Skeletal muscle satellite cell (primary cell): ENCODE measurements at regions not wholly inside any gene's neighbourhood (a gene's known extent, or its start where the extent isn't known, plus 50 kb on each side); places are given as distances from the start of the nearest gene placed in this dataset.
A peak's percentile ranks its signal among the peaks of the same experiment; 100 is the strongest.

Source experiments
- H3K27me3 ChIP-seq: 2 replicates; pipeline ENCODE4 v1.7.0; 2013; ENCODE audit warnings: low read length; ENCODE audit not compliant: control insufficient read depth, insufficient read depth
- H3K36me3 ChIP-seq: 2 replicates; pipeline ENCODE4 v1.7.0; 2013; ENCODE audit warnings: mild to moderate bottlenecking, control low read depth, low read length; ENCODE audit not compliant: insufficient read depth
- H3K4me1 ChIP-seq: 2 replicates; pipeline ENCODE4 v1.7.0; 2013; ENCODE audit warnings: low read length; ENCODE audit not compliant: control insufficient read depth, insufficient read depth
- H3K4me2 ChIP-seq: 2 replicates; pipeline ENCODE4 v1.7.0; 2013; ENCODE audit warnings: mild to moderate bottlenecking, low read length
- H3K4me3 ChIP-seq: 2 replicates; pipeline ENCODE4 v1.7.0; 2013; ENCODE audit warnings: low read length
- H3K9ac ChIP-seq: 2 replicates; pipeline ENCODE4 v1.7.0; 2013; ENCODE audit warnings: mild to moderate bottlenecking, low read depth, low read length, moderate library complexity
- H3K9me3 ChIP-seq: replicated peaks from 2 replicates; pipeline ENCODE4 v1.7.0; 2013; ENCODE audit warnings: mild to moderate bottlenecking, control low read depth, low read length

DNA sequence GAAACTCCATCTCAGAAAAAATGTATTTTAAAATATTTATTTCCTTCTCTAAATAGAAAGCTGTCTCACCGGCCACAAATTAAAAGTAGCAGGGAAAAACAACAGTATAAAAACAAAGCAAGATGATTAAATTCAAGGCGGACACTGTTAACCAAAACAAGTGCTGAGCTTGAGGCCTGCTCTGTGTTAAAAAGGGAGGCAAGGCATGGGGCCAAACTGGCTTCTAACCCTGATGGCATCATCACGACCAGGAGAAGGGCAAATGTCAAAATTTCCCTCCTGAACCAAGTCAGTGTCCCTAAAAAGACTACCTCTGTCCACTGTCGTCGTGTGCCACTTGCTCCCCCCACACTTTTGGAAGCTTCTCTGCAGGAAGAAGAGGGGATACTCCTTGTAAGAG lies 116.1 kb downstream of the MSX2 start:
- Histone ChIP-seq H3K9me3 (no peaks in the 10 kb centered on the region), H3K27me3 (no peaks in the 10 kb centered on the region), H3K36me3 (no peaks in the 10 kb centered on the region), H3K4me3 (no peak overlapping the region), H3K4me1 (peaks cover 21% of the 10 kb centered on the region), H3K4me2 (no peak overlapping the region), H3K9ac (no peak overlapping the region)

DNA sequence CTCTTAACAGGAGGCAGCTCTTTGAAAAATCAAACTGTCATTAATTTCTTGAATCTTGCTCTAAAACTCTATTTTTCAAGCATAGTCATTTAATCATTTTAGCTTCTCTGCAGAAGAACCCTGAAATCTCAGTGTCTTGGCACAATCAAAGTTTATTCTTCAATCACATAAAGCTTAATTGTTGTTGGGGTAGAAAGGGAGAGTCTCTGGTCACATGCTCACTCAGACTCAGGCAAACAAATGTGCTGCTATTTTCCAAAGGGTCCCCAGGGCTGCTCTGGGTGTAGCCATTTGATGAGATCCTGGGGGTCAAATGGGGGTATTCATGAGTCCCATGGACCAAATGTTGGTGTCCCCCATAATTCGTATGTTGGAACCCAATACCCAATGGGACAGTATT lies 114.8 kb downstream of the MSX2 start:
- Histone ChIP-seq H3K27me3 (no peaks in the 10 kb centered on the region), H3K9ac (no peak overlapping the region), H3K4me1 (peaks cover 25% of the 10 kb centered on the region), H3K36me3 (no peaks in the 10 kb centered on the region), H3K9me3 (no peaks in the 10 kb centered on the region), H3K4me3 (no peak overlapping the region), H3K4me2 (no peak overlapping the region)

DNA sequence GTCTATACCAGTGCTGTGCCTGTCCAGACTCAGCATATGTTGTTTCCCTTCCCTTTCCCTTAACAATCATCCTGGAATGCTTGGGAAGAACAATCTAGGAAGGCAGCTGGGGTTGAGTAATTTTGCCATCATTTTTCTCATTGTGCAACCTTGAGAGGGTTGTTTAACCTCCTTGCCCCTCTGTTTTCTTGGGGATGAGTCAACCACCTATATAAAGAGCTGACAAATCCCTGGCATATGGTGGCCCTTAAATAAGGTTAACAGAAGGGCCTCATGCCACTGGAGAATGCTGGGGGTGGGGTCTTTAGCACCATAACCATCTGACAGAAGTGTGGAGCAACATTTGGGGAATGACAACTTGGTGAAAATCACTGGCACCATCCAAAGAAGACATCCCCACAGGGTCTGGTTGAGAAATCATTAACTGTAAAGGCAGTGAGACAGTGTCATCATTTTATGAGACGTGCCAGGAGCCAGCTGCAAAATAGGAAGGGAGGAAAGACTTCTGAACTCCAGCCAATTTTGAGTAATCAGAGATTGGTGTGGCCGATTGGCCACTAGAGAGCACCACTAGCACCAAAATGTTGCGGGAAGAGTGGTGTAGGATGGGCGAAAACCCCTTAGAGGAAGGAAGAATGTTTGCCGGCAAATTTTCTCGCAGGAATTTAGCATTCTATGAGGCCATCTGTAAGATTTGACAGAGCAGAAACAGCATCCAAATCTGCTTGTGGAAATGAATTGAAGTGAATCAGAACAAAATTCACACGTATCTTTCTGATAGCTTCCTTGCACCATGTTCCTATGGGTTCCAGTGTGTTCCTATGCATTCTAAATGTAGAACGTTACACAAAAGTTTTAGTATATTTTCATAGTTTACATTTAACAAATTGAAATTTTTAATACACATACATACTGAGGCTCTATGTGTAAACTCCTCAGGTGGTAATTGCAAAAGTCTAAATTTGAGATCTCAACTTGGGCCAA lies 113.8 kb downstream of the MSX2 start:
- H3K36me3 ChIP-seq, result no peaks in the 10 kb centered on the region
- H3K4me3 ChIP-seq, result no peak overlapping the region
- peak overlapping the region; percentile 64 for H3K4me2 ChIP-seq
- H3K9ac ChIP-seq, result peak overlapping the region; percentile 55
- peaks cover 34% of the 10 kb centered on the region for H3K4me1 ChIP-seq
- H3K27me3 ChIP-seq, result no peaks in the 10 kb centered on the region
- no peaks in the 10 kb centered on the region for H3K9me3 ChIP-seq

DNA sequence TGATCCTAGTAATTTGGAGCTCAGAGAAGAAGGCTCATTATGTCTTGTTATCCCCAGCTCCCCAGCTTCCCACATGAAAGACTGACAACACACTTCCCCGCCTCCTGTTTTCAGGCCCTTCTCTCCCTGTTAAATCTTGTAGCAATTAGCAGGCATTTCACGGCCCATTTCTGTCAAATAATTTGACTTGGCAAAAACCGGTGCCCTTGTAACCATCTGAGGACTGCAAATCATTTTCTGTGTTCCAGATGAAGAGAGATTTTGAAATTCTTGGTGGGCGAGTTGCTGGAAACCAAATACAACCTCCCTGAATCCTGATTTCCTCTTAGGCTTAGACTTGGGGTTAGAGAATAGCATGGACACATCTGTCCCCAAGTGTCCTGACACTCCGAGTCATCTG lies 109.7 kb downstream of the MSX2 start:
- H3K36me3 ChIP-seq, result no peaks in the 10 kb centered on the region
- H3K4me2 ChIP-seq, result no peak overlapping the region
- no peak overlapping the region for H3K4me3 ChIP-seq
- H3K4me1 ChIP-seq, result peaks cover 45% of the 10 kb centered on the region
- H3K27me3 ChIP-seq, result no peaks in the 10 kb centered on the region
- H3K9me3 ChIP-seq, result no peaks in the 10 kb centered on the region
- H3K9ac ChIP-seq, result peak overlapping the region; percentile 41

DNA sequence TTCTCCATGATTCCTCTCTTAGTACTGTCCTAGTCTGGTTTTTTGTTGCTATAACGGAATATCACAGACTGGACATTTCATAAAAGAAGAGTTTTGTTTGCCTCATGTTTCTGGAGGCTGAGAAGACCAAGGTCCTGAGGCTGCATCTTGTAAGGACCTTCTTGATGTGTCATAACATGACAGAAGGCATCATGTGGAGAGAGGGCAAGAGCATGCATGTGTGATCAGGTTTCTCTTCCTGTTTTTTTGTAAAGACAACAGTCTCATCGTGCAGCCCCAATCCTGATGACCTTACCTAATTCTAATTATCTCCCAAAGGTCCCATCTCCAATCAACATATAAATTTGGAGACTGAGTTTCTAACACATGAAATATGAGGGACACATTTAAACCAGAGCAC lies 108.4 kb downstream of the MSX2 start:
- Histone ChIP-seq H3K4me2 (no peak overlapping the region), H3K4me1 (peaks cover 46% of the 10 kb centered on the region), H3K36me3 (no peaks in the 10 kb centered on the region), H3K4me3 (no peak overlapping the region), H3K9me3 (no peaks in the 10 kb centered on the region), H3K27me3 (no peaks in the 10 kb centered on the region), H3K9ac (no peak overlapping the region)

DNA sequence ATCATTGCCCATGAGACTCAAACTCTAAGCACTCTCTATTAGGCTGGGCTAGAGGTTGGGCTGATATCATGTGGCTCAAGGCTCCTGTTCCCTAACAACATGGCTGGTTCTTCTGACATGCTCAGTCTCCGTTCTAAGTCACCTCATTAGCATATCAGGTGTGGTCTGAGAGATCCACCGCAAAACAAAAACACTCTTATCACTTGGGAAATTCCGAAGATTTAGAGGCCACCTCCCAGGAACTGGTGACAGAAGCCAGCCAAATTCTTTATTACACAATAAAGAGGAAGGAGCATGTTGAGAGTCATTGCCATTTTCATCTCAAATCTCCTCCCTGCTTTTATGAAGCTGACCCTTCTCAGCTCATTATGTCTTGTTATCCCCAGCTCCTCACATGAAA lies 107.6 kb downstream of the MSX2 start:
- Histone ChIP-seq H3K9me3 (no peaks in the 10 kb centered on the region), H3K4me3 (no peak overlapping the region), H3K36me3 (no peaks in the 10 kb centered on the region), H3K9ac (no peak overlapping the region), H3K27me3 (no peaks in the 10 kb centered on the region), H3K4me1 (peaks cover 45% of the 10 kb centered on the region), H3K4me2 (no peak overlapping the region)

DNA sequence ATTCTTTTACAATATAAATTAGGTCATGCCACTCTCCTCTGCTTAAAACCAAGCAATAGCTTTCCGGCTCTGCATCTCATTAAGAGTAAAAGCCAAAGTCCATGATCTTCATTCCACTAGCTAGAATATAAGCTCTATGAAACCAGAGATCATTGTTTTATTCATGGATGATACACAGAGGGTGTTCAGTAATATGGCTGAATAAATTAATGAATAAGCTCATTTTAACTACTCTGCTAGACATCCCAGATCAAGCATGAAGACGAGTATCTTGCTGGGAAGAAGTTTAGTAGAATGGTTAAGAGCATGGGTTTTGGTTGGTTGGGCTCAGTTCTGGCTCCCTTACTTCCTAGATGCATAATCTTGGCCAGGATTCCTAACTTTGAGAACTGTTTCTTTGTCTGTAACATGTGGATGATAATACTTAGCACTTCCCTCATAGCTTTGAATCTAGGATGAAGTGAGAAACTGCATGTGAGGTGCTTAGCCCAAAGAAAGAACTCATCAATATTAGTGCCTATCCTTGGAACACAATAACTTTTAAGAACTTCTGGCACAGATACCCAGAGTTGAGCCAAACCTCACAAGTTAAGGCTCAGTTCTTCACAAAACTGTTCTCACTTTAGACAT lies 106.8 kb downstream of the MSX2 start:
- H3K4me2 ChIP-seq, result no peak overlapping the region
- H3K9ac ChIP-seq, result no peak overlapping the region
- H3K9me3 ChIP-seq, result no peaks in the 10 kb centered on the region
- no peaks in the 10 kb centered on the region for H3K36me3 ChIP-seq
- H3K4me1 ChIP-seq, result peaks cover 53% of the 10 kb centered on the region
- no peaks in the 10 kb centered on the region for H3K27me3 ChIP-seq
- no peak overlapping the region for H3K4me3 ChIP-seq

DNA sequence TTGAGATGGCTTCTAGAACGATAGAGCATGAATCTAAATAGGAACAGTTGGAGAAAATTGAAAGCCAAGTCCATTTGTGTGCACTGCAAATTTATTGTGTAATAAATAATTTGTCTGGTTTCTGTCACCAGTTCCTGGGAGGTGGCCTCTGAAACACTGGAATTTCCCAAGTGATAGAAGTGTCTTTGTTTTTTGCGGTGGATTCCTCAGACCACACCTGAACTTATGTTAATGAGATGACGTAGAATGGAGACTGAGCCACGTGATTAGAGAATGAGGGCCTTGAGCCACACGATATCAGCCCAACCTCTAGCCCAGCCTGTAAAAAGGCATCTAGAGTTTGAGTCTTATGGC lies 105.1 kb downstream of the MSX2 start:
- H3K4me1 ChIP-seq, result peaks cover 65% of the 10 kb centered on the region
- H3K27me3 ChIP-seq, result no peaks in the 10 kb centered on the region
- peak overlapping the region; percentile 69 for H3K4me2 ChIP-seq
- no peaks in the 10 kb centered on the region for H3K36me3 ChIP-seq
- H3K9ac ChIP-seq, result peak overlapping the region; percentile 85
- no peaks in the 10 kb centered on the region for H3K9me3 ChIP-seq
- H3K4me3 ChIP-seq, result peak overlapping the region; percentile 22

DNA sequence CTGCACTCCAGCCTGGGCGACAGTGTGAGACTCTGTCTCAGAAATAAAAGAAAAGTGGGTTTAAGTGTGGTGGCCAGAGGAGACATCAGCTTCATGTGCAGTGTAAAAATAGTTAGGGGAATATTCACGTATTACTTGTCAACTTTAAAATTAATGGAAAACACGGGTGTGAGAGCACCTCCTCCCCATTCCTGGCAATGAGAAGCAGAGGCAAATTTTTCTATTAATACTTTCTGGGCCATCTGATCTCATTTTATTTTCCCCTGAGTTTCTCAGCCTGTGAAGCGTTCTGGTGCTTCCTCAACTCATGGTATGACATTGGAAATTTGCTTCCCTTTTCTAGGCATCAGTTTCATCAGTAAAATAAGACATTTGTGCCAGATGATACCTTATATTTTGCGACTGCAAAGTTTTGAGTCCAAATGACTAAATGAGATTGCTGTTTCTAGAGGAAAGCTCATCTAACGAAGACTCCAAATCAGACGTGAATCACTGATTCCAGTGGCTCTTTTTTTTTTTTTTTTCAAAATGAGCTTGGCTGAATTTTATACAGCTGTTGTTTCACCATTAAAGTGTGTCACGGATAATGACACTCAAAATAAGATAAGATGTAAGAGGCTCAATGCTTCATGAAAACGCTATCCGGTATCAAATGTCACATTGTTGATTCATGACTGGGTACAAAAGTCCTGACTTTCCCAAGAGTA lies 104.6 kb downstream of the MSX2 start:
- Histone ChIP-seq H3K4me2 (peak overlapping the region; percentile 69), H3K4me3 (peak overlapping the region; percentile 22), H3K36me3 (no peaks in the 10 kb centered on the region), H3K27me3 (no peaks in the 10 kb centered on the region), H3K9me3 (no peaks in the 10 kb centered on the region), H3K9ac (peak overlapping the region; percentile 85), H3K4me1 (peaks cover 60% of the 10 kb centered on the region)

DNA sequence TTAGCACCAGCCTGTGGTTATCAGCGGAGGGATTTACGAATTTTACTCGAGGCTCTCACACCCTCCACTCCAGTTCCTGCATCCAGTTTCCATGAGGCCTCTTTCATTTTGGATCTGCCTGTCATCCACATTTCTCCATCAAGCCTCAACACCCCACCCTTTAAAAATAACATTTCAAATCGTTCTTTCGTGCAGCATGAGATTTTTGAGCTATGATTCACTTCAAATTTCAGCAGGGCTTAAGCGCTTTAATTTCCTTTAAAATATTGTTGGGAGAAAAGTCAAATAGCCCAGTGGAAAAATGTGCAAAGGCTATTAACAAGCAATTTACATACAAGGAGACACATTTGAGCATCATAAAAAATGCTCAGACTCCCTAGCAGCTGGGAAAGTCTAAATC lies 103.2 kb downstream of the MSX2 start:
- Histone ChIP-seq H3K9me3 (no peaks in the 10 kb centered on the region), H3K27me3 (no peaks in the 10 kb centered on the region), H3K36me3 (no peaks in the 10 kb centered on the region), H3K4me3 (peak overlapping the region; percentile 43), H3K4me2 (peak overlapping the region; percentile 68), H3K4me1 (peaks cover 54% of the 10 kb centered on the region), H3K9ac (peak overlapping the region; percentile 85)

DNA sequence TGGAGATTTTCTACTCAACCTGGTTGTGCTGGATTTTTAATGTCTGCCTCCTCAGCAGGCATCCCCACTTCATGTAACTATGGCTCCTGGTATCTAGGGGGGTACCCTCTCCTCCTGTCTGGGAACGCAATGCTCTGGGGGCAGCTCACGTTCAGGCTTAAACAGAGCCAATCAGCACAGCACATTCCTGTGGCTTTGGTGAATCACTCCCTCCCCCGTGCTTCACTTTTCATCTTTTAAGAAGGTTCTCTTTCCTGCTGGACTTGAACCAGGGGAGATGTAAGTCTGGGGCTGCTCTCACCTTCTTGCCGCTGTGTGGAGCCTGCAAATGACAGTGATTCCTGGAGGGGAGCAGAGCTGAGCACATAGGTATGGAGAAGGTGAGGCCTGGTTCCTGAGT lies 101.2 kb downstream of the MSX2 start:
- no peaks in the 10 kb centered on the region for H3K27me3 ChIP-seq
- H3K36me3 ChIP-seq, result no peaks in the 10 kb centered on the region
- peak overlapping the region; percentile 56 for H3K9ac ChIP-seq
- peak overlapping the region; percentile 54 for H3K4me3 ChIP-seq
- no peaks in the 10 kb centered on the region for H3K9me3 ChIP-seq
- peaks cover 54% of the 10 kb centered on the region for H3K4me1 ChIP-seq
- peak overlapping the region; percentile 61 for H3K4me2 ChIP-seq
